ENCODE measurements at regions not wholly inside any gene's neighbourhood (a gene's known extent, or its start where the extent isn't known, plus 50 kb on each side); places are given as distances from the start of the nearest gene placed in this dataset.

DNA sequence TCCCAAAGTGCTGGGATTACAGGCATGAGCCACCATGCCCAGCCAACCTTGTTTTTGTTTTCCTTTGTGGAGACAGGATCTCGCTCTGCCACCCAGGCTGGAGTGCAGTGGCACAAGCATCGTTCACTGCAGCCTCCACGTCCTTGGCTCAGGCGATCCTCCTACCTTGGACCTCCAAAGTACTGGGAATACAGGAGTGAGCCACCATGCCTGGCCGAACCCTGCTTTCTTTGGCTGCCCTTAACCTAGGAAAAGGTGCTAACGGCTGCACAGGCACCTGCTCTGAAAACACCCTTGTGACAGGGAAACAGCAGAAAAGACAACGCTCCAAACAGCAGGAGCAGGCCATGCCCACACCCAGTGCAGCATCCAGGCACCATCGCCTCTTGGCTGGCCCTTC is 71.9 kb downstream of the OAT start:
- H3K27me3 Mint-ChIP-seq (ENCODE audit: unreplicated experiment), result peaks cover 5% of the 10 kb centered on the region
- H3K4me3 Mint-ChIP-seq (ENCODE audit: unreplicated experiment), result no peak overlapping the region
- no peaks in the 10 kb centered on the region for H3K9me3 Mint-ChIP-seq (ENCODE audit: unreplicated experiment)
- DNase-seq, result no peak
- TF ChIP-seq, protein P1, sequence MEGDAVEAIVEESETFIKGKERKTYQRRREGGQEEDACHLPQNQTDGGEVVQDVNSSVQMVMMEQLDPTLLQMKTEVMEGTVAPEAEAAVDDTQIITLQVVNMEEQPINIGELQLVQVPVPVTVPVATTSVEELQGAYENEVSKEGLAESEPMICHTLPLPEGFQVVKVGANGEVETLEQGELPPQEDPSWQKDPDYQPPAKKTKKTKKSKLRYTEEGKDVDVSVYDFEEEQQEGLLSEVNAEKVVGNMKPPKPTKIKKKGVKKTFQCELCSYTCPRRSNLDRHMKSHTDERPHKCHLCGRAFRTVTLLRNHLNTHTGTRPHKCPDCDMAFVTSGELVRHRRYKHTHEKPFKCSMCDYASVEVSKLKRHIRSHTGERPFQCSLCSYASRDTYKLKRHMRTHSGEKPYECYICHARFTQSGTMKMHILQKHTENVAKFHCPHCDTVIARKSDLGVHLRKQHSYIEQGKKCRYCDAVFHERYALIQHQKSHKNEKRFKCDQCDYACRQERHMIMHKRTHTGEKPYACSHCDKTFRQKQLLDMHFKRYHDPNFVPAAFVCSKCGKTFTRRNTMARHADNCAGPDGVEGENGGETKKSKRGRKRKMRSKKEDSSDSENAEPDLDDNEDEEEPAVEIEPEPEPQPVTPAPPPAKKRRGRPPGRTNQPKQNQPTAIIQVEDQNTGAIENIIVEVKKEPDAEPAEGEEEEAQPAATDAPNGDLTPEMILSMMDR (IDR thresholded peaks at IDR 0.05; ENCODE audit: partially characterized antibody, unreplicated experiment), result no peak
- H3K27ac Mint-ChIP-seq (ENCODE audit: unreplicated experiment), result no peak overlapping the region
- peaks cover 4% of the 10 kb centered on the region for H3K36me3 Mint-ChIP-seq (ENCODE audit: unreplicated experiment)
- H3K4me1 Mint-ChIP-seq (ENCODE audit: low read depth, unreplicated experiment), result no peaks in the 10 kb centered on the region

DNA sequence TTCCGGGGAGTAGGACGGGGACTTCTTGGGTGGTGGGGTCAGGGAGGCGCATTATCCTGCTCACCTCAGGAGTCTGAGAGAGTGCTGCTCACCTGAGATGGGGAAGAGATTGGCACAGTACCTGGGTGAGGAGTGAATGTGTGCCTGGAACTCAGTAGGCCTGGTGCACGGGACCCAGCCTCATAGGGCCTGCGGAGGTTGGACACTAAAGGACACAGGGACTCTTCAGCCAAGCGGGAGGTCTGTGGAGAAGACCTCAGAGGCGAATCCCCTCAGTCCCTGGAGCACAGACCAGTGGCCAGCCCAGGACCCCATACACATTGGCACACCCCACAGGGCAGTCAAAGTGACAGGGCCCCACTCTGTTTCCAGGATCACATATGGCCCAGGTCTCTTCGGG is 73.2 kb downstream of the OAT start:
- H3K27ac Mint-ChIP-seq (ENCODE audit: unreplicated experiment), result no peak overlapping the region
- H3K27me3 Mint-ChIP-seq (ENCODE audit: unreplicated experiment), result peaks cover 5% of the 10 kb centered on the region
- no peaks in the 10 kb centered on the region for H3K9me3 Mint-ChIP-seq (ENCODE audit: unreplicated experiment)
- DNase-seq, result no peak
- peaks cover 4% of the 10 kb centered on the region for H3K36me3 Mint-ChIP-seq (ENCODE audit: unreplicated experiment)
- H3K4me3 Mint-ChIP-seq (ENCODE audit: unreplicated experiment), result no peak overlapping the region
- TF ChIP-seq, protein P1 (IDR thresholded peaks at IDR 0.05; ENCODE audit: partially characterized antibody, unreplicated experiment), result no peak
- H3K4me1 Mint-ChIP-seq (ENCODE audit: low read depth, unreplicated experiment), result no peaks in the 10 kb centered on the region

DNA sequence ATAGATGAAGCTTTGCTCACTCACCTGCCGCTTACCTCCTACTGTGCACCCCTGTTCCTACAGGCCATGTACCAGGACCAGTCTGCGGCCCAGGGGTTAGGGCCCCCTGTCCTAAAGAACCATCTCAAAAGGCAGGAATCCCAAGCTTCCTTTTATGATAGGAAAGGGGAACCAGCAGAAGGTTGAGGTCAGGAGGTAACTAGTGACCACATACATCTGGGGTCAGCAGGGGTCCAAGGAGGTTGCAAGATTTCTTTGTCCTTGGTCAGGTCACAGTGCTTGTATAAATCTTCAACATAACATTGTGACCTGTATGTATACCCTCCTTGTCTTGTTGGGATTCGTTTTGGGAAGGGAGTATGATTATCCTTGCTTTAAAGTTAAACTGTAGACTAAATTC is 73.8 kb downstream of the OAT start:
- DNase-seq, result no peak
- peaks cover 5% of the 10 kb centered on the region for H3K27me3 Mint-ChIP-seq (ENCODE audit: unreplicated experiment)
- no peaks in the 10 kb centered on the region for H3K9me3 Mint-ChIP-seq (ENCODE audit: unreplicated experiment)
- peaks cover 4% of the 10 kb centered on the region for H3K36me3 Mint-ChIP-seq (ENCODE audit: unreplicated experiment)
- no peaks in the 10 kb centered on the region for H3K4me1 Mint-ChIP-seq (ENCODE audit: low read depth, unreplicated experiment)
- no peak overlapping the region for H3K27ac Mint-ChIP-seq (ENCODE audit: unreplicated experiment)
- H3K4me3 Mint-ChIP-seq (ENCODE audit: unreplicated experiment), result no peak overlapping the region
- TF ChIP-seq, protein P1 (IDR thresholded peaks at IDR 0.05; ENCODE audit: partially characterized antibody, unreplicated experiment), result no peak

- Mint-ChIP-seq H3K36me3 (ENCODE audit: unreplicated experiment) (peaks cover 4% of the 10 kb centered on the region), H3K27me3 (ENCODE audit: unreplicated experiment) (peaks cover 5% of the 10 kb centered on the region), H3K27ac (ENCODE audit: unreplicated experiment) (no peak overlapping the region), H3K9me3 (ENCODE audit: unreplicated experiment) (no peaks in the 10 kb centered on the region), H3K4me1 (ENCODE audit: low read depth, unreplicated experiment) (no peaks in the 10 kb centered on the region), H3K4me3 (ENCODE audit: unreplicated experiment) (no peak overlapping the region)
- DNase-seq, result no peak
- TF ChIP-seq, protein P1 (IDR thresholded peaks at IDR 0.05; ENCODE audit: partially characterized antibody, unreplicated experiment), result no peak
These were observed 74.5 kb downstream of the OAT start for GRCh38 chr10:124344266-124344590.

GRCh38 chr10:124343351-124344265 is 75.1 kb downstream of the OAT start:
- H3K36me3 Mint-ChIP-seq (ENCODE audit: unreplicated experiment), result peaks cover 4% of the 10 kb centered on the region
- H3K27me3 Mint-ChIP-seq (ENCODE audit: unreplicated experiment), result peaks cover 5% of the 10 kb centered on the region
- H3K9me3 Mint-ChIP-seq (ENCODE audit: unreplicated experiment), result no peaks in the 10 kb centered on the region
- H3K4me3 Mint-ChIP-seq (ENCODE audit: unreplicated experiment), result no peak overlapping the region
- H3K4me1 Mint-ChIP-seq (ENCODE audit: low read depth, unreplicated experiment), result no peaks in the 10 kb centered on the region
- DNase-seq, result no peak
- TF ChIP-seq, protein P1 (IDR thresholded peaks at IDR 0.05; ENCODE audit: partially characterized antibody, unreplicated experiment), result no peak
- H3K27ac Mint-ChIP-seq (ENCODE audit: unreplicated experiment), result no peak overlapping the region
